H9 (cell line): ENCODE measurements at regions not wholly inside any gene's neighbourhood (a gene's known extent, or its start where the extent isn't known, plus 50 kb on each side); places are given as distances from the start of the nearest gene placed in this dataset.

Experiments
- DNase-seq: peaks from one replicate; pipeline ENCODE4 v3.0.0-alpha.2; 2017
- H2AFZ ChIP-seq: one replicate; pipeline ENCODE4 v1.6.1; 2013; ENCODE audit warnings: mild to moderate bottlenecking, low read length, control low read depth, moderate library complexity
- H2AK5ac ChIP-seq: 2 replicates; pipeline ENCODE4 v1.6.1; 2013; ENCODE audit warnings: low read length, control low read depth, mixed read lengths; ENCODE audit not compliant: insufficient read length
- H2BK120ac ChIP-seq: one replicate; pipeline ENCODE4 v1.6.1; 2013; ENCODE audit warnings: low read depth, mild to moderate bottlenecking, low read length, control low read depth, inconsistent platforms; ENCODE audit not compliant: poor library complexity, severe bottlenecking
- H2BK12ac ChIP-seq: 2 replicates; pipeline ENCODE4 v1.6.1; 2013; ENCODE audit warnings: low read length, control low read depth, mixed read lengths, low read depth; ENCODE audit not compliant: insufficient read length
- H2BK15ac ChIP-seq: 2 replicates; pipeline ENCODE4 v1.6.1; 2013; ENCODE audit warnings: low read depth, low read length, control low read depth
- H2BK20ac ChIP-seq: one replicate; pipeline ENCODE4 v1.6.1; 2013; ENCODE audit warnings: low read depth, mild to moderate bottlenecking, low read length, control low read depth, inconsistent platforms; ENCODE audit not compliant: poor library complexity, severe bottlenecking
- H2BK5ac ChIP-seq: 2 replicates; pipeline ENCODE4 v1.6.1; 2013; ENCODE audit warnings: low read length, control low read depth, mixed read lengths; ENCODE audit not compliant: insufficient read length
- H3K14ac ChIP-seq: 2 replicates; pipeline ENCODE4 v1.6.1; 2013; ENCODE audit warnings: low read length, control low read depth; ENCODE audit not compliant: insufficient read depth
- H3K18ac ChIP-seq: 2 replicates; pipeline ENCODE4 v1.6.1; 2013; ENCODE audit warnings: low read depth, mild to moderate bottlenecking, mixed read lengths, low read length, control low read depth; ENCODE audit not compliant: insufficient read length
- H3K23ac ChIP-seq: 2 replicates; pipeline ENCODE4 v1.6.1; 2013; ENCODE audit warnings: low read length, control low read depth, mixed read lengths, low read depth; ENCODE audit not compliant: insufficient read length
- H3K23me2 ChIP-seq: 2 replicates; pipeline ENCODE4 v1.6.1; 2013; ENCODE audit warnings: low read depth, mild to moderate bottlenecking, mixed read lengths, low read length, control low read depth; ENCODE audit not compliant: insufficient read length, poor library complexity, severe bottlenecking
- H3K27ac ChIP-seq: 2 replicates; pipeline ENCODE4 v1.5.1; 2013; ENCODE audit warnings: low read length, control low read depth, mixed read lengths, low read depth; ENCODE audit not compliant: insufficient read length
- H3K27me3 ChIP-seq: 2 replicates; pipeline ENCODE4 v1.6.1; 2013; ENCODE audit warnings: low read length, control low read depth, inconsistent platforms; ENCODE audit not compliant: insufficient read depth
- H3K4ac ChIP-seq: 2 replicates; pipeline ENCODE4 v1.6.1; 2013; ENCODE audit warnings: low read depth, mild to moderate bottlenecking, control low read depth, inconsistent platforms, low read length, moderate library complexity
- H3K4me1 ChIP-seq: 2 replicates; pipeline ENCODE4 v1.6.1; 2013; ENCODE audit warnings: low read length, control low read depth, inconsistent platforms; ENCODE audit not compliant: insufficient read depth
- H3K4me2 ChIP-seq: 2 replicates; pipeline ENCODE4 v1.6.1; 2013; ENCODE audit warnings: low read length, control low read depth, mixed read lengths; ENCODE audit not compliant: insufficient read length, insufficient read depth
- H3K56ac ChIP-seq: 2 replicates; pipeline ENCODE4 v1.6.1; 2013; ENCODE audit warnings: low read depth, mild to moderate bottlenecking, mixed read lengths, low read length, control low read depth; ENCODE audit not compliant: insufficient read length
- H3K79me1 ChIP-seq: 2 replicates; pipeline ENCODE4 v1.6.1; 2013; ENCODE audit warnings: low read depth, mild to moderate bottlenecking, moderate library complexity, low read length, control low read depth, inconsistent platforms; ENCODE audit not compliant: insufficient read depth, poor library complexity, severe bottlenecking
- H3K79me2 ChIP-seq: 2 replicates; pipeline ENCODE4 v1.6.1; 2013; ENCODE audit warnings: low read length, control low read depth, inconsistent platforms; ENCODE audit not compliant: insufficient read depth
- H3K9ac ChIP-seq: 2 replicates; pipeline ENCODE4 v1.6.1; 2013; ENCODE audit warnings: low read length, control low read depth, mixed read lengths; ENCODE audit not compliant: insufficient read length; ENCODE audit errors: extremely low read depth
- H3K9me3 ChIP-seq: one replicate; pipeline ENCODE4 v1.6.1; 2013; ENCODE audit warnings: low read depth, low read length, inconsistent platforms; ENCODE audit not compliant: control insufficient read depth
- H3T11ph ChIP-seq: one replicate; pipeline ENCODE4 v1.6.1; 2013; ENCODE audit warnings: mild to moderate bottlenecking, low read length, control low read depth, inconsistent platforms
- H4K20me1 ChIP-seq: one replicate; pipeline ENCODE4 v1.6.1; 2013; ENCODE audit not compliant: control insufficient read depth, insufficient read length, insufficient read depth
- H4K5ac ChIP-seq: 2 replicates; pipeline ENCODE4 v1.6.1; 2013; ENCODE audit warnings: low read depth, mild to moderate bottlenecking, mixed read lengths, low read length, control low read depth; ENCODE audit not compliant: insufficient read length
- H4K8ac ChIP-seq: replicated peaks from 2 replicates; pipeline ENCODE4 v1.6.1; 2013; ENCODE audit warnings: low read length, control low read depth, mixed read lengths, low read depth; ENCODE audit not compliant: insufficient read length
- H4K91ac ChIP-seq: 2 replicates; pipeline ENCODE4 v1.6.1; 2013; ENCODE audit warnings: low read depth, mild to moderate bottlenecking, moderate library complexity, mixed read lengths, low read length, control low read depth; ENCODE audit not compliant: insufficient read length
- H3K27ac Mint-ChIP-seq, 3 experiments: 2 replicates in 2 of 3; 3 replicates in 1 of 3; pipeline ENCODE4 v1.8.0; 2020 to 2021; ENCODE audit warnings: mixed read lengths in 3 of 3, mild to moderate bottlenecking in 1 of 3, moderate library complexity in 1 of 3
- H3K27me3 Mint-ChIP-seq: 2 replicates; pipeline ENCODE4 v1.8.0; 2021; ENCODE audit warnings: low read depth, mild to moderate bottlenecking, moderate library complexity, mixed read lengths
- H3K36me3 Mint-ChIP-seq, 3 experiments: 2 replicates in 2 of 3; 3 replicates in 1 of 3; pipeline ENCODE4 v1.8.0; 2020 to 2021; ENCODE audit warnings: low read depth in 3 of 3, mixed read lengths in 3 of 3; ENCODE audit not compliant: insufficient read depth in 1 of 3
- H3K4me1 Mint-ChIP-seq, 2 experiments: 2 replicates each; pipeline ENCODE4 v1.8.0; 2020; ENCODE audit warnings: mixed read lengths in 2 of 2
- H3K4me3 Mint-ChIP-seq, 2 experiments: 2 replicates in 1 of 2; 3 replicates in 1 of 2; pipeline ENCODE4 v1.8.0; 2020 to 2021; ENCODE audit warnings: mild to moderate bottlenecking in 2 of 2, mixed read lengths in 2 of 2, moderate library complexity in 1 of 2
- H3K9me3 Mint-ChIP-seq, 2 experiments: 2 replicates in 1 of 2; 3 replicates in 1 of 2; pipeline ENCODE4 v1.8.0; 2020; ENCODE audit warnings: mild to moderate bottlenecking in 2 of 2, mixed read lengths in 2 of 2, moderate library complexity in 1 of 2
- WGBS: extraction: QIAGEN DNeasy Blood & Tissue Kit; methylation state at CpG from one replicate; pipeline ENCODE4 v1.1.7; 2013; ENCODE audit warnings: missing lambda C conversion rate, low lambda C conversion rate, mixed read lengths; ENCODE audit not compliant: insufficient read length; ENCODE audit errors: extremely low coverage; 5-methylcytosine and 5-hydroxymethylcytosine counted together
- TF ChIP-seq, protein P1 (sequence below): fragments of 200-600 bp; sonication (generic); conservative IDR thresholded peaks from 3 replicates; pipeline ENCODE4 v1.8.0; 2021; ENCODE audit warnings: antibody characterized with exemption, mild to moderate bottlenecking

DNA sequence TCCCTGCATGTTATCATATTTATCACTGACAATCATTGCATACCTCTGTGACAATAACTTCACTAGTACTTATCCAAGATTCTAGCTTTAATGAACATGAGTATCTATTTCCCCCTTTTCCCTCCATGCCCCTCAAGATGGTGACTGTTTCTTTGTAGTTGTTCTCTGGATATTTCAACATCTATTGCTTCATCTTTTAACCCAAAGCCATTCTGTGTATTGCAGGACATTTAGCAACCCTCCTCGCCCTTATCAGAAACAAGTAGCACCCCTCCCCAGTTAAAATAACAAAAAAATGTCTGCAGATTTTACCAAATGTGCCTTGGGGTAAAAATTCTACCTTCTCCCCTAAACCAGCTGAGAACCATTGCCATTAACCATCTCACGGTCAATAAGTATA lies 979.8 kb upstream of the MANEA start:
- H3K56ac ChIP-seq = no peak overlapping the region
- H3K27me3 Mint-ChIP-seq = no peaks in the 10 kb centered on the region
- H3K27ac Mint-ChIP-seq = no peak overlapping the region
- no peak overlapping the region for H3K4me3 Mint-ChIP-seq
- no peaks in the 10 kb centered on the region for H3K9me3 ChIP-seq
- no peaks in the 10 kb centered on the region for H3K9me3 Mint-ChIP-seq
- no peak overlapping the region for H4K91ac ChIP-seq
- H2BK120ac ChIP-seq = no peak overlapping the region
- H3T11ph ChIP-seq = no peak overlapping the region
- no peak overlapping the region for H3K14ac ChIP-seq
- no peak overlapping the region for H2BK15ac ChIP-seq
- no peak overlapping the region for H2BK12ac ChIP-seq
- H2AFZ ChIP-seq = no peak overlapping the region
- H3K4ac ChIP-seq = no peak overlapping the region
- H3K4me1 ChIP-seq = no peaks in the 10 kb centered on the region; the same call in 1 of the 2 replicates
- H3K27ac ChIP-seq = no peak overlapping the region
- H3K79me1 ChIP-seq = no peaks in the 10 kb centered on the region
- no peak overlapping the region for H4K8ac ChIP-seq
- DNase-seq = no peak
- no peaks in the 10 kb centered on the region for H3K23me2 ChIP-seq
- H3K4me2 ChIP-seq = no peak overlapping the region
- no peak overlapping the region for H2BK5ac ChIP-seq
- TF ChIP-seq, protein P1, sequence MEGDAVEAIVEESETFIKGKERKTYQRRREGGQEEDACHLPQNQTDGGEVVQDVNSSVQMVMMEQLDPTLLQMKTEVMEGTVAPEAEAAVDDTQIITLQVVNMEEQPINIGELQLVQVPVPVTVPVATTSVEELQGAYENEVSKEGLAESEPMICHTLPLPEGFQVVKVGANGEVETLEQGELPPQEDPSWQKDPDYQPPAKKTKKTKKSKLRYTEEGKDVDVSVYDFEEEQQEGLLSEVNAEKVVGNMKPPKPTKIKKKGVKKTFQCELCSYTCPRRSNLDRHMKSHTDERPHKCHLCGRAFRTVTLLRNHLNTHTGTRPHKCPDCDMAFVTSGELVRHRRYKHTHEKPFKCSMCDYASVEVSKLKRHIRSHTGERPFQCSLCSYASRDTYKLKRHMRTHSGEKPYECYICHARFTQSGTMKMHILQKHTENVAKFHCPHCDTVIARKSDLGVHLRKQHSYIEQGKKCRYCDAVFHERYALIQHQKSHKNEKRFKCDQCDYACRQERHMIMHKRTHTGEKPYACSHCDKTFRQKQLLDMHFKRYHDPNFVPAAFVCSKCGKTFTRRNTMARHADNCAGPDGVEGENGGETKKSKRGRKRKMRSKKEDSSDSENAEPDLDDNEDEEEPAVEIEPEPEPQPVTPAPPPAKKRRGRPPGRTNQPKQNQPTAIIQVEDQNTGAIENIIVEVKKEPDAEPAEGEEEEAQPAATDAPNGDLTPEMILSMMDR = no peak
- H3K79me2 ChIP-seq = no peaks in the 10 kb centered on the region
- H2AK5ac ChIP-seq = no peak overlapping the region
- no peaks in the 10 kb centered on the region for H4K20me1 ChIP-seq
- H3K23ac ChIP-seq = no peak overlapping the region
- H4K5ac ChIP-seq = no peak overlapping the region
- H3K36me3 Mint-ChIP-seq = no peaks in the 10 kb centered on the region
- H3K27me3 ChIP-seq = no peaks in the 10 kb centered on the region
- no peak overlapping the region for H2BK20ac ChIP-seq
- no peaks in the 10 kb centered on the region for H3K4me1 Mint-ChIP-seq
- WGBS = no CpG with 5 or more reads among the region's 2 CpGs
- no peak overlapping the region for H3K18ac ChIP-seq
- H3K9ac ChIP-seq = no peak overlapping the region
